Sigmoid colon (tissue), 4 donors: ENCODE measurements at regions not wholly inside any gene's neighbourhood (a gene's known extent, or its start where the extent isn't known, plus 50 kb on each side); places are given as distances from the start of the nearest gene placed in this dataset.

Experiments
- CTCF ChIP-seq, 4 experiments: fragments of 450-650 bp in 3 of 4; fragments of 200-600 bp in 1 of 4; IDR thresholded peaks; one replicate each; pipeline ENCODE4 v1.5.1; 2016 to 2019; ENCODE audit warnings: antibody characterized with exemption in 4 of 4, mild to moderate bottlenecking in 3 of 4, moderate library complexity in 2 of 4
- EP300 ChIP-seq, 4 donors: sonication (generic); formaldehyde crosslinking; IDR thresholded peaks; one replicate each; pipeline ENCODE4 v1.6.1; 2017; ENCODE audit warnings: antibody characterized with exemption in 4 of 4

DNA sequence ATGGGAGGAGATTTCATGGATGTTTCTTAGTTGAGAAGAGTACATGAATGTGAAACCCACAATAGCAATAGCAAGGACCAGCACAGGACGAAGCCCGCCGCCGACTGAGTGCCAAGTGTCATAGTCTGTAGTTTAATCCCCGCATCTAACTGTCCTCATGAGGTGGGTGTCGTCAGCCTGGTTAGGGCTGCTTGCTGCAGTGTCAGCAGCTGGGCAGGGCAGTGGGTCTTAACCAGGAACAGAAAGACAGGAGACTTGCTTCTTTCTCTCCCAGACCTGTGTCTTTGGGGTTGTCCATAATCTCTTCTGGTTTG, 146.6 kb downstream of the VAPA start:
- no peak for TF ChIP-seq CTCF (IDR thresholded peaks at IDR 0.05)
- TF ChIP-seq EP300 (IDR thresholded peaks at IDR 0.05), result no peak
